Breast epithelium (tissue), 3 donors: ENCODE measurements at regions not wholly inside any gene's neighbourhood (a gene's known extent, or its start where the extent isn't known, plus 50 kb on each side); places are given as distances from the start of the nearest gene placed in this dataset.

ENCODE experiments used
- POLR2A ChIP-seq: fragments of 450-650 bp; IDR thresholded peaks from one replicate; pipeline ENCODE4 v1.6.1; 2016; ENCODE audit warnings: antibody characterized with exemption, mild to moderate bottlenecking, moderate library complexity
- TF ChIP-seq, protein P1 (sequence below), 3 donors: fragments of 450-650 bp; IDR thresholded peaks; one replicate each; pipeline ENCODE4 v1.5.1; 2016 to 2017; ENCODE audit warnings: antibody characterized with exemption in 3 of 3, mild to moderate bottlenecking in 3 of 3, moderate library complexity in 3 of 3

DNA sequence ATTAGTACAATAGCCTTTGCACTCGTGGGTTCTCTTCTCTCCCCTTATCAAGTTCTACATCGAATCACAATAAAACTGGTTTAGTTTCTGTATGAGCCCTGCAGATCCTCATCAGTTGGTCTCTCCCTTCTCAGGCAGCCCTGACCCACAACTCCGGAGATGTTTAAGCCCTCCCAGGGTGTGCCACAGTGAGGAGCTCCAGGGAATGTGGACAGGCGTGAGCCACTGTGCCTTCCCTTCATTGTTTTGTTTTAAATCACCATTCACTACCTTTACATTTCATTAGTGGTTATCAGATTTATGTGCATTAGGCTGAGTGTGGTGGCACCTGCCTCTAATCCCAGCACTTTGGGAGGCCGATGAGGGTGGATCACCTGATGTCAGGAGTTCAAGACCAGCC is 133.2 kb downstream of the LARP7 start:
- TF ChIP-seq, protein P1, sequence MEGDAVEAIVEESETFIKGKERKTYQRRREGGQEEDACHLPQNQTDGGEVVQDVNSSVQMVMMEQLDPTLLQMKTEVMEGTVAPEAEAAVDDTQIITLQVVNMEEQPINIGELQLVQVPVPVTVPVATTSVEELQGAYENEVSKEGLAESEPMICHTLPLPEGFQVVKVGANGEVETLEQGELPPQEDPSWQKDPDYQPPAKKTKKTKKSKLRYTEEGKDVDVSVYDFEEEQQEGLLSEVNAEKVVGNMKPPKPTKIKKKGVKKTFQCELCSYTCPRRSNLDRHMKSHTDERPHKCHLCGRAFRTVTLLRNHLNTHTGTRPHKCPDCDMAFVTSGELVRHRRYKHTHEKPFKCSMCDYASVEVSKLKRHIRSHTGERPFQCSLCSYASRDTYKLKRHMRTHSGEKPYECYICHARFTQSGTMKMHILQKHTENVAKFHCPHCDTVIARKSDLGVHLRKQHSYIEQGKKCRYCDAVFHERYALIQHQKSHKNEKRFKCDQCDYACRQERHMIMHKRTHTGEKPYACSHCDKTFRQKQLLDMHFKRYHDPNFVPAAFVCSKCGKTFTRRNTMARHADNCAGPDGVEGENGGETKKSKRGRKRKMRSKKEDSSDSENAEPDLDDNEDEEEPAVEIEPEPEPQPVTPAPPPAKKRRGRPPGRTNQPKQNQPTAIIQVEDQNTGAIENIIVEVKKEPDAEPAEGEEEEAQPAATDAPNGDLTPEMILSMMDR (IDR thresholded peaks at IDR 0.05) = no peak
- no peak for TF ChIP-seq POLR2A
